HCT116 (cell line): ENCODE measurements at regions not wholly inside any gene's neighbourhood (a gene's known extent, or its start where the extent isn't known, plus 50 kb on each side); places are given as distances from the start of the nearest gene placed in this dataset.

Experiments used
- ATAC-seq: fragments of 200-7000 bp; cut with Tn5 transposase; 2 replicates; pipeline ENCODE4 v1.9.1; 2020; ENCODE audit warnings: mild to moderate bottlenecking, moderate library complexity
- BruUV-seq: library from RNA; stranded (reverse); fragments of 400-500 nt; replicated peaks from 2 replicates; lab custom pipeline; 2021; lab: Mats Ljungman, UMichigan
- CTCF ChIA-PET: fragments of 300-600 bp; sonication (Branson Sonifier 250); formaldehyde crosslinking; loops from one replicate; lab custom pipeline; 2021; ENCODE audit warnings: antibody characterized with exemption; lab: Charles Lee
- POLR2A ChIA-PET: fragments of 300-600, 350-600 bp; sonication (Branson Sonifier 250); formaldehyde crosslinking; loops from one replicate; lab custom pipeline; 2021; ENCODE audit warnings: antibody characterized with exemption; lab: Charles Lee
- RAD21 ChIA-PET, 2 experiments: fragments of 300-600 bp; sonication (Branson Sonifier 250); formaldehyde crosslinking; loops; one replicate each; lab custom pipeline; 2023; ENCODE audit warnings: low total read pairs in 2 of 2; ENCODE audit not compliant: uncharacterized antibody in 2 of 2, unreplicated experiment in 2 of 2, low non-redundant PET in 1 of 2; lab: Charles Lee
- DNase-seq: peaks from one replicate; pipeline ENCODE4 v3.0.0-alpha.2; 2010; ENCODE audit warnings: low read depth, low spot score
- H2AFZ ChIP-seq: fragments of 200-600 bp; shearing (Covaris generic), sonication (generic); 2 replicates; pipeline ENCODE4 v1.6.1; 2017; ENCODE audit warnings: low read depth, mixed run types, mixed read lengths, antibody characterized with exemption, low read length; ENCODE audit not compliant: poor library complexity, severe bottlenecking
- H3K27ac ChIP-seq: 2 replicates; pipeline ENCODE4 v1.5.1; 2012; ENCODE audit warnings: low read depth, low read length
- H3K27me3 ChIP-seq: fragments of 200-600 bp; sonication (generic); 2 replicates; pipeline ENCODE4 v1.6.1; 2016; ENCODE audit warnings: mixed run types, low read length, mixed read lengths; ENCODE audit not compliant: insufficient read depth
- H3K36me3 ChIP-seq, 2 experiments: fragments of 200-500 bp in 1 of 2; fragments of 200-600 bp in 1 of 2; sonication (Bioruptor generic) in 1 of 2; sonication (generic) in 1 of 2; 2 replicates each; pipeline versions ENCODE4 v1.5.1 to v1.6.1; 2014 to 2016; ENCODE audit warnings: low read length in 2 of 2, inconsistent platforms in 1 of 2, mixed read lengths in 1 of 2, mixed run types in 1 of 2; ENCODE audit not compliant: insufficient read depth in 2 of 2, control insufficient read depth in 1 of 2
- H3K4me1 ChIP-seq, 2 experiments: fragments of 200-600 bp in 1 of 2; sonication (generic) in 1 of 2; 2 replicates each; pipeline versions ENCODE4 v1.5.1 to v1.6.1; 2012 to 2017; ENCODE audit warnings: low read length in 2 of 2, inconsistent platforms in 1 of 2, mild to moderate bottlenecking in 1 of 2, mixed read lengths in 1 of 2, mixed run types in 1 of 2, moderate library complexity in 1 of 2; ENCODE audit not compliant: insufficient read depth in 2 of 2, control insufficient read depth in 1 of 2
- H3K4me2 ChIP-seq: fragments of 200-600 bp; sonication (generic); 2 replicates; pipeline ENCODE4 v1.6.1; 2017; ENCODE audit warnings: mixed run types, low read length, mixed read lengths
- H3K4me3 ChIP-seq, 2 experiments: fragments of 200-600 bp in 1 of 2; sonication (generic) in 1 of 2; replicated peaks in 1 of 2; 2 replicates each; pipeline ENCODE4 v1.5.1; 2011 to 2016; ENCODE audit warnings: low read length in 2 of 2, control low read depth in 1 of 2, low read depth in 1 of 2, mild to moderate bottlenecking in 1 of 2, mixed read lengths in 1 of 2, mixed run types in 1 of 2
- H3K79me2 ChIP-seq: fragments of 200-600 bp; sonication (generic); 2 replicates; pipeline ENCODE4 v1.6.1; 2017; ENCODE audit warnings: mild to moderate bottlenecking, mixed run types, low read length, moderate library complexity, mixed read lengths; ENCODE audit not compliant: insufficient read depth
- H3K9ac ChIP-seq: fragments of 200-600 bp; sonication (generic); 2 replicates; pipeline ENCODE4 v1.6.1; 2016; ENCODE audit warnings: low read length, mixed read lengths
- H3K9me2 ChIP-seq: fragments of 200-600 bp; sonication (generic), shearing (Covaris generic); 2 replicates; pipeline ENCODE4 v1.6.1; 2017; ENCODE audit warnings: mixed run types, mild to moderate bottlenecking, moderate library complexity; ENCODE audit not compliant: insufficient read depth
- H3K9me3 ChIP-seq, 2 experiments: fragments of 200-500 bp in 1 of 2; fragments of 200-600 bp in 1 of 2; sonication (Bioruptor generic) in 1 of 2; sonication (generic) in 1 of 2; 2 replicates each; pipeline ENCODE4 v1.6.1; 2014 to 2017; ENCODE audit warnings: low read length in 2 of 2, mixed read lengths in 2 of 2, inconsistent platforms in 1 of 2, low read depth in 1 of 2, mild to moderate bottlenecking in 1 of 2, mixed run types in 1 of 2, moderate library complexity in 1 of 2; ENCODE audit not compliant: control insufficient read depth in 1 of 2, insufficient read depth in 1 of 2
- H4K20me1 ChIP-seq: fragments of 200-600 bp; sonication (generic), shearing (Covaris generic); 2 replicates; pipeline ENCODE4 v1.6.1; 2017; ENCODE audit warnings: mixed run types, mild to moderate bottlenecking, moderate library complexity; ENCODE audit not compliant: insufficient read depth
- CTCF ChIP-seq, 3 experiments: fragments of 200-600 bp in 1 of 3; sonication (generic) in 1 of 3; IDR thresholded peaks in 2 of 3; conservative IDR thresholded peaks in 1 of 3; 2 replicates each; pipeline ENCODE4 v1.5.1; 2012 to 2017; ENCODE audit warnings: low read depth in 2 of 3, low read length in 2 of 3, antibody characterized with exemption in 1 of 3, borderline replicate concordance in 1 of 3, control low read depth in 1 of 3, mild to moderate bottlenecking in 1 of 3, mixed read lengths in 1 of 3, mixed run types in 1 of 3, moderate library complexity in 1 of 3; ENCODE audit not compliant: insufficient read depth in 1 of 3
- EGR1 ChIP-seq: IDR thresholded peaks from 2 replicates; pipeline ENCODE4 v1.6.1; 2012; ENCODE audit warnings: low read depth
- EZH2 ChIP-seq: fragments of 200-600 bp; sonication (generic); IDR thresholded peaks from 2 replicates; pipeline ENCODE4 v1.6.1; 2017; ENCODE audit warnings: antibody characterized with exemption, mixed run types
- EZH2phosphoT487 ChIP-seq: fragments of 200-600 bp; IDR thresholded peaks from 2 replicates; pipeline ENCODE4 v1.6.1; 2018; ENCODE audit warnings: antibody characterized with exemption, borderline replicate concordance
- FOSL1 ChIP-seq: IDR thresholded peaks from 2 replicates; pipeline ENCODE4 v1.6.1; 2012; ENCODE audit warnings: low read depth
- RAD21 ChIP-seq: IDR thresholded peaks from 2 replicates; pipeline ENCODE4 v1.6.1; 2012; ENCODE audit warnings: low read depth, mild to moderate bottlenecking
- SIN3A ChIP-seq: IDR thresholded peaks from 2 replicates; pipeline ENCODE4 v1.6.1; 2012; ENCODE audit warnings: low read depth
- SP1 ChIP-seq: IDR thresholded peaks from 2 replicates; pipeline ENCODE4 v1.6.1; 2012; ENCODE audit warnings: low read depth
- SRF ChIP-seq: IDR thresholded peaks from 2 replicates; pipeline ENCODE4 v1.6.1; 2012; ENCODE audit warnings: low read depth
- intact Hi-C: fragments of 100-400 bp; cut with micrococcal nuclease; formaldehyde crosslinking; loops from 2 replicates; pipeline ENCODE4 v1.10.0; 2022
- TF ChIP-seq, protein P1 (sequence below): IDR thresholded peaks from 2 replicates; pipeline ENCODE4 v1.6.1; 2011; ENCODE audit warnings: mild to moderate bottlenecking, low read length, moderate library complexity; ENCODE audit not compliant: insufficient replicate concordance; ENCODE audit errors: extremely low read depth

DNA sequence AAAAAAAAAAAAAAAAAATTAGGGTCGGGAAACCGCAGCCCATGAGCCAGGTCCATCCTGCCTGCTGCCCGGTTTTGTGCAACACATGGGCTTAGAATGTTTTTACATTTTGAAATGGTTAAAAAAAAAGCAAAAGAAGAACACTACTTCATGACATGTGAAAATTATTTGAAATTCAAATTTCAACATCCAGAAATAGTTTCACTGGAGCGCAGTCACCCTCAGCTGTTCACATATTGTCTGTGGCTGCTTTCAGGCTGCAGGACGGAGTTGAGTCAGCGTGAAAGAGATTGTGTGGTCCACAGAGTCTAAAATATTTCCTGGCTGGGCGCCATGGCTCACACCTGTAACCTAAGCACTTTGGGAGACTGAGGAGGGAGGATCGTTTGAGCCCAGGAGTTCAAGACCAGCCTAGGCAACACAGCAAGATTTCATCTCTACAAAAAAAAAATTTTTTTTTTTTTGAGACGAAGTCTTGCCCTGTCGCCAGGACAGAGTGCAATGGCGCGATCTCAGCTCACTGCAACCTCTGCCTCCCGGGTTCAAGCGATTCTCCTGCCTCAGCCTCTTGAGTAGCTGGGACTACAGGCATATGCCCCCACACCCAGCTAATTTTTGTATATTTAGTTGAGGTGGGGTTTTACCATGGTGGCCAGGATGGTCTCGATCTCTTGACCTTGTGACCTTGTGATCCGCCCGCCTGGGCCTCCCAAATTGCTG is 63.9 kb upstream of the ECHDC3 start:
- Histone ChIP-seq H3K27ac (no peak overlapping the region), H3K27me3 (no peaks in the 10 kb centered on the region), H3K36me3 (no peaks in the 10 kb centered on the region), H2AFZ (no peak overlapping the region), H3K4me1 (peaks cover 5 to 12% of the 10 kb centered on the region in 2 experiments; a peak in 3 of 4 replicates), H3K79me2 (no peaks in the 10 kb centered on the region), H3K4me2 (no peak overlapping the region), H3K9ac (no peak overlapping the region), H3K9me2 (no peaks in the 10 kb centered on the region), H3K4me3 (no peak overlapping the region), H4K20me1 (no peaks in the 10 kb centered on the region), H3K9me3 (no peaks in the 10 kb centered on the region)
- ChIA-PET POLR2A (no interaction called here), RAD21 (no interaction called here), CTCF (no interaction called here)
- DNase-seq: no peak
- TF ChIP-seq SP1 (no peak), CTCF (IDR thresholded peaks at IDR 0.05 in 2 of 3, conservative IDR thresholded peaks at IDR 0.05 in 1 of 3; ENCODE audit: borderline replicate concordance in 1 of 3, insufficient read depth in 1 of 3, low read depth in 2 of 3, low read length in 2 of 3) (no peak)
- intact Hi-C loops: no loop called here
- no TSS peak for BruUV-seq
- no peak for ATAC-seq

DNA sequence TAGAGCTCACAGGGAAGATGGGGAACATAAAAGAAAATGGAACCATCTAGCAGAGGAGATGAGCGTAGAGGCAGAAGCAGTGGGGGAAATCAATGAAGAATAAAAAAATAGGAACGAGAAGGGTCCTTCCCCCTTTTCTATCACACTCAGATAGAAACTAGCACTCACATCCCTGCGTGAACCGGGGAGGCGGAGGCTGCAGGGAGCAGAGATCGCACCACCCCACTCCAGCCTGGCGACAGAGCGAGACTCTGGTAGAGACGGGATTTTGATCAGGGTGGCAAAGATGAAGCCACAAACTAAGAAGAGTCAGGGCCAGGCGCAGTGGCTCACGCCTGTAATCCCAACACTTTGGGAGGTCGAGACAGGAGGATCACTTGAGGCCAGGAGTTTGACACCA is 64.7 kb upstream of the ECHDC3 start:
- Histone ChIP-seq H3K9me3 (no peaks in the 10 kb centered on the region), H3K9ac (no peak overlapping the region), H3K36me3 (no peaks in the 10 kb centered on the region), H3K27me3 (no peaks in the 10 kb centered on the region), H3K4me1 (peaks cover 0 to 4% of the 10 kb centered on the region in 2 experiments; a peak in 2 of 4 replicates), H3K79me2 (no peaks in the 10 kb centered on the region), H3K4me2 (no peak overlapping the region), H4K20me1 (no peaks in the 10 kb centered on the region), H3K9me2 (no peaks in the 10 kb centered on the region), H2AFZ (no peak overlapping the region), H3K4me3 (no peak overlapping the region), H3K27ac (no peak overlapping the region)
- RAD21 ChIA-PET: no interaction called here
- POLR2A ChIA-PET: no interaction called here
- intact Hi-C loops: no loop called here
- BruUV-seq: no TSS peak
- DNase-seq (no peak), ATAC-seq (no peak)
- no peak for TF ChIP-seq CTCF (IDR thresholded peaks at IDR 0.05 in 2 of 3, conservative IDR thresholded peaks at IDR 0.05 in 1 of 3; ENCODE audit: borderline replicate concordance in 1 of 3, insufficient read depth in 1 of 3, low read depth in 2 of 3, low read length in 2 of 3)
- no peak for TF ChIP-seq SIN3A
- TF ChIP-seq SP1: no peak
- TF ChIP-seq RAD21: no peak
- TF ChIP-seq, protein P1, sequence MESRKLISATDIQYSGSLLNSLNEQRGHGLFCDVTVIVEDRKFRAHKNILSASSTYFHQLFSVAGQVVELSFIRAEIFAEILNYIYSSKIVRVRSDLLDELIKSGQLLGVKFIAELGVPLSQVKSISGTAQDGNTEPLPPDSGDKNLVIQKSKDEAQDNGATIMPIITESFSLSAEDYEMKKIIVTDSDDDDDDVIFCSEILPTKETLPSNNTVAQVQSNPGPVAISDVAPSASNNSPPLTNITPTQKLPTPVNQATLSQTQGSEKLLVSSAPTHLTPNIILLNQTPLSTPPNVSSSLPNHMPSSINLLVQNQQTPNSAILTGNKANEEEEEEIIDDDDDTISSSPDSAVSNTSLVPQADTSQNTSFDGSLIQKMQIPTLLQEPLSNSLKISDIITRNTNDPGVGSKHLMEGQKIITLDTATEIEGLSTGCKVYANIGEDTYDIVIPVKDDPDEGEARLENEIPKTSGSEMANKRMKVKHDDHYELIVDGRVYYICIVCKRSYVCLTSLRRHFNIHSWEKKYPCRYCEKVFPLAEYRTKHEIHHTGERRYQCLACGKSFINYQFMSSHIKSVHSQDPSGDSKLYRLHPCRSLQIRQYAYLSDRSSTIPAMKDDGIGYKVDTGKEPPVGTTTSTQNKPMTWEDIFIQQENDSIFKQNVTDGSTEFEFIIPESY: no peak
- no peak for TF ChIP-seq EGR1
- no peak for TF ChIP-seq EZH2
- TF ChIP-seq EZH2phosphoT487: no peak
- TF ChIP-seq FOSL1: no peak
- no peak for TF ChIP-seq SRF
- CTCF ChIA-PET: no interaction called here
